ENCODE measurements at regions not wholly inside any gene's neighbourhood (a gene's known extent, or its start where the extent isn't known, plus 50 kb on each side); places are given as distances from the start of the nearest gene placed in this dataset.

DNA sequence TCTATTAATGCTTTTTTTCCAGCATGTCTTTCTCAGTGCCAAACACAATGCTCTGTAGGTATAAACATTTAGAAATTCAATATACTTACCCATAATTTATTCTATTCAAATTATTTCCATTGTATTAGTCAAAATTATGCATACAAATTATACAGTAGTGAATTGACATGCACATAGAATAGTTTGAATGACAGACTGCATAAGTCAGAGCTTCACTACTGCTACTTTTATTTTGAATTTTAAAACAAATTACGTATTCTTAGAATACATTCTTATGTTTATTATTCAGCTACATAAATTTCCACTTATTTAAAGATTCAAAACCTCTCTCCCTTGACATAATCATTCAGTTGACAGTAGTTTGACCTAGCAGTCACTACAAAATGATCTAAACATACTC lies 808.0 kb upstream of the CCDC179 start:
- no peak overlapping the region for H3K4me3 ChIP-seq (ENCODE audit: low read length)
- TF ChIP-seq, protein P1, sequence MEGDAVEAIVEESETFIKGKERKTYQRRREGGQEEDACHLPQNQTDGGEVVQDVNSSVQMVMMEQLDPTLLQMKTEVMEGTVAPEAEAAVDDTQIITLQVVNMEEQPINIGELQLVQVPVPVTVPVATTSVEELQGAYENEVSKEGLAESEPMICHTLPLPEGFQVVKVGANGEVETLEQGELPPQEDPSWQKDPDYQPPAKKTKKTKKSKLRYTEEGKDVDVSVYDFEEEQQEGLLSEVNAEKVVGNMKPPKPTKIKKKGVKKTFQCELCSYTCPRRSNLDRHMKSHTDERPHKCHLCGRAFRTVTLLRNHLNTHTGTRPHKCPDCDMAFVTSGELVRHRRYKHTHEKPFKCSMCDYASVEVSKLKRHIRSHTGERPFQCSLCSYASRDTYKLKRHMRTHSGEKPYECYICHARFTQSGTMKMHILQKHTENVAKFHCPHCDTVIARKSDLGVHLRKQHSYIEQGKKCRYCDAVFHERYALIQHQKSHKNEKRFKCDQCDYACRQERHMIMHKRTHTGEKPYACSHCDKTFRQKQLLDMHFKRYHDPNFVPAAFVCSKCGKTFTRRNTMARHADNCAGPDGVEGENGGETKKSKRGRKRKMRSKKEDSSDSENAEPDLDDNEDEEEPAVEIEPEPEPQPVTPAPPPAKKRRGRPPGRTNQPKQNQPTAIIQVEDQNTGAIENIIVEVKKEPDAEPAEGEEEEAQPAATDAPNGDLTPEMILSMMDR (IDR thresholded peaks at IDR 0.05; ENCODE audit: low read depth, low read length): no peak
- TF ChIP-seq EZH2phosphoT487 (IDR thresholded peaks at IDR 0.05; ENCODE audit: low read depth): no peak
- no peak overlapping the region for H3K4me2 ChIP-seq (ENCODE audit: low read length)
- no peak overlapping the region for H2AFZ ChIP-seq (ENCODE audit: low read depth, low read length)
- no peaks in the 10 kb centered on the region for H3K4me1 ChIP-seq (ENCODE audit: low read length)
- H4K20me1 ChIP-seq (ENCODE audit: insufficient read depth, low read length): no peaks in the 10 kb centered on the region
- H3K27me3 ChIP-seq (ENCODE audit: low read depth, low read length): no peaks in the 10 kb centered on the region
- H3K36me3 ChIP-seq (replicated peaks; ENCODE audit: low read depth, low read length): no peaks in the 10 kb centered on the region
- H3K9ac ChIP-seq (ENCODE audit: low read length): no peak overlapping the region
- H3K27ac ChIP-seq (ENCODE audit: low read length): no peak overlapping the region
- no peaks in the 10 kb centered on the region for H3K79me2 ChIP-seq (ENCODE audit: low read length)
- no peaks in the 10 kb centered on the region for H3K9me3 ChIP-seq (ENCODE audit: insufficient read depth, low read length)

DNA sequence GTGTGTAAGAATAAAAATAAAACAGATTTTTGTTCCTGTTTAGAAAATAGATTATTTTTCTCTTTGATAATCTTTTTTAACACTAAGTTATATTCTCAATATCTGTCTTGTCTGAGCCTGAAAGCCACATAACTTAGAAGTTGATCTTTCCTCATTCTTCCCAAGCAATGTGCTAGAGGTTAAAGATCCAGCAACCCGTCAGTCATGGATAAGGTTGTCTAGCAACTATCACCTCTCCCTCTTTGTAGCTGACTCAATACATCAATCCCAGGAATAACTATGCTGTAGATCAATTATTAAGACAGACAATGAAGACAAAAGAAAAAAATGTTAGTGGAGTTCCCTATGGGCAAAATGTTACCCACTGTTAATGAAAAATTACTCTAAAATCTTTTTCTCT lies 813.1 kb upstream of the CCDC179 start:
- no peak overlapping the region for H3K4me3 ChIP-seq (ENCODE audit: low read length)
- H3K4me2 ChIP-seq (ENCODE audit: low read length): no peak overlapping the region
- TF ChIP-seq, protein P1 (IDR thresholded peaks at IDR 0.05; ENCODE audit: low read depth, low read length): no peak
- no peak for TF ChIP-seq EZH2phosphoT487 (IDR thresholded peaks at IDR 0.05; ENCODE audit: low read depth)

DNA sequence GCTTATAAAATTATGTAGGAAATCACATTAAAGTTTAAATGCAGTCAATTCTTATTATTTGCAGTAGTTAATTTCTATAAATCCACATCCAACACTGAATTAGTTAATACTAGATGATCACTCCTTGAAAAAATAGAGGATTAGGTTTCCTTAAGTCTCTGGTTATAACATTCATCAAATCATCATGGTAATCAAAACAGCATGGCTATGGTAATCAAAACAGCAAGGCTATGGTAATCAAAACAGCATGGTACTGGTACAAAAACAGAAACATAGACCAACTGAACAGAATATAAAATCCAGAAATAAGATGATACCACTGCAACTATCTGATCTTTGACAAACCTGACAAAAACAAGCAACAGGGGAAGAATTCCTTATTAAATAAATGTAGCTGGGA lies 814.6 kb upstream of the CCDC179 start:
- Histone ChIP-seq H3K36me3 (replicated peaks; ENCODE audit: low read depth, low read length) (no peaks in the 10 kb centered on the region), H3K9me3 (ENCODE audit: insufficient read depth, low read length) (no peaks in the 10 kb centered on the region), H2AFZ (ENCODE audit: low read depth, low read length) (no peak overlapping the region), H3K4me3 (ENCODE audit: low read length) (no peak overlapping the region), H3K9ac (ENCODE audit: low read length) (no peak overlapping the region), H3K4me1 (ENCODE audit: low read length) (no peaks in the 10 kb centered on the region), H3K79me2 (ENCODE audit: low read length) (no peaks in the 10 kb centered on the region), H4K20me1 (ENCODE audit: insufficient read depth, low read length) (no peaks in the 10 kb centered on the region), H3K4me2 (ENCODE audit: low read length) (no peak overlapping the region), H3K27me3 (ENCODE audit: low read depth, low read length) (no peaks in the 10 kb centered on the region), H3K27ac (ENCODE audit: low read length) (no peak overlapping the region)
- TF ChIP-seq EZH2phosphoT487 (IDR thresholded peaks at IDR 0.05; ENCODE audit: low read depth): no peak

More for the DNA sequence above, 813.1 kb upstream of the CCDC179 start:
- no peaks in the 10 kb centered on the region for H3K4me1 ChIP-seq (ENCODE audit: low read length)
- H3K9ac ChIP-seq (ENCODE audit: low read length): no peak overlapping the region
- H3K36me3 ChIP-seq (replicated peaks; ENCODE audit: low read depth, low read length): no peaks in the 10 kb centered on the region
- H3K9me3 ChIP-seq (ENCODE audit: insufficient read depth, low read length): no peaks in the 10 kb centered on the region
- no peak overlapping the region for H2AFZ ChIP-seq (ENCODE audit: low read depth, low read length)
- no peaks in the 10 kb centered on the region for H4K20me1 ChIP-seq (ENCODE audit: insufficient read depth, low read length)
- no peaks in the 10 kb centered on the region for H3K79me2 ChIP-seq (ENCODE audit: low read length)
- no peak overlapping the region for H3K27ac ChIP-seq (ENCODE audit: low read length)
- H3K27me3 ChIP-seq (ENCODE audit: low read depth, low read length): no peaks in the 10 kb centered on the region

DNA sequence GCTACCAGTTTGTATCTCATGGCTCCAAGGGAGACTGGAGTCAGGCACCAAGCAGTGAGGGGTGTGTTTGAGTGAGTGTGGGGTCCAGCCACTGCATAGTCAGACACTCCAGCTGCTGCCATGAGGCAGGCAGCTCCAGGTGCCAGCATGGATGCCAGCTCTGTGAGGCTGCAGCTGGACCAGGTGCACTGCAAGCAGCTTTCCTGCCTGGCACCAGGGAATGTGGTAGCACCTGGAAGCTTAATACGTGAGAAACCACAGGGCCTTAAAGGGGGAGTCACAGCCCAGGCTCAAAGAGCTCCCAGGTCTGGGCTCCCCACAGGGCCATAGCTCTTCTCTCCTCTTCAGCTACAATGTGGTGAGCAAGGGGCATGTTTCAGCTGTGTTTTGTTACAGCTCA lies 817.8 kb upstream of the LUZP2 start:
- Histone ChIP-seq H4K20me1 (ENCODE audit: insufficient read depth, low read length) (no peaks in the 10 kb centered on the region), H3K27me3 (ENCODE audit: low read depth, low read length) (no peaks in the 10 kb centered on the region), H3K36me3 (replicated peaks; ENCODE audit: low read depth, low read length) (no peaks in the 10 kb centered on the region), H3K9me3 (ENCODE audit: insufficient read depth, low read length) (no peaks in the 10 kb centered on the region), H2AFZ (ENCODE audit: low read depth, low read length) (no peak overlapping the region), H3K4me3 (ENCODE audit: low read length) (no peak overlapping the region), H3K9ac (ENCODE audit: low read length) (no peak overlapping the region), H3K4me2 (ENCODE audit: low read length) (no peak overlapping the region), H3K27ac (ENCODE audit: low read length) (no peak overlapping the region), H3K4me1 (ENCODE audit: low read length) (no peaks in the 10 kb centered on the region; the same call in 1 of the 2 replicates), H3K79me2 (ENCODE audit: low read length) (no peaks in the 10 kb centered on the region)
- no peak for TF ChIP-seq EZH2phosphoT487 (IDR thresholded peaks at IDR 0.05; ENCODE audit: low read depth)
- TF ChIP-seq, protein P1 (IDR thresholded peaks at IDR 0.05; ENCODE audit: low read depth, low read length): no peak

DNA sequence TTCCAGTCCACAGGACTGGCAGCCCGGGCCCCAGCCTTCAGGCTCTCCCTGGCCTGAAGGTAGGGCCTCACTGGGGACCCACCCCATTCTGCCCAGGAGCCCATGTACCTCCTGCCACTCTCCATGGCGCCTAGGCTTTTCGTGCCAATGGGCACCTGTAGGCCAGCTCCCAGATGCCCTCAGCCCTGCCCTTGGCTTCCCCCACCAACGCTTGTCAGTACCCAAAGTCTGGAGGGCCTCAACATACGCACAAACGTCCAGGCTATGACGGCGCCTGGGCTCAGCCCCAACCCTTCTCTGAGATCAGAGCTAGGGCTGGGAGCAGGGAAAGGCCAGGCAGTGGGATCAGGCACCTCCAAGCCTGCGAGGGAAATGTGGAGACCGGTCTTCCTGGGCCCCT lies 816.9 kb upstream of the LUZP2 start:
- no peak for TF ChIP-seq EZH2phosphoT487 (IDR thresholded peaks at IDR 0.05; ENCODE audit: low read depth)
- TF ChIP-seq, protein P1 (IDR thresholded peaks at IDR 0.05; ENCODE audit: low read depth, low read length): no peak
- H3K4me2 ChIP-seq (ENCODE audit: low read length): no peak overlapping the region

More for the DNA sequence above, 816.9 kb upstream of the LUZP2 start:
- H3K4me1 ChIP-seq (ENCODE audit: low read length): no peaks in the 10 kb centered on the region; the same call in 1 of the 2 replicates
- H3K27ac ChIP-seq (ENCODE audit: low read length): no peak overlapping the region
- H3K9me3 ChIP-seq (ENCODE audit: insufficient read depth, low read length): no peaks in the 10 kb centered on the region
- no peak overlapping the region for H2AFZ ChIP-seq (ENCODE audit: low read depth, low read length)
- H3K27me3 ChIP-seq (ENCODE audit: low read depth, low read length): no peaks in the 10 kb centered on the region
- no peak overlapping the region for H3K4me3 ChIP-seq (ENCODE audit: low read length)
- no peak overlapping the region for H3K9ac ChIP-seq (ENCODE audit: low read length)
- no peaks in the 10 kb centered on the region for H3K36me3 ChIP-seq (replicated peaks; ENCODE audit: low read depth, low read length)
- H4K20me1 ChIP-seq (ENCODE audit: insufficient read depth, low read length): no peaks in the 10 kb centered on the region
- H3K79me2 ChIP-seq (ENCODE audit: low read length): no peaks in the 10 kb centered on the region
